ENCODE measurements at regions not wholly inside any gene's neighbourhood (a gene's known extent, or its start where the extent isn't known, plus 50 kb on each side); places are given as distances from the start of the nearest gene placed in this dataset.
A peak's percentile ranks its signal among the peaks of the same experiment; 100 is the strongest.

- DNase-seq = no peak
Measured at GRCh38 chr5:178808886-178809285, 50.9 kb upstream of the ZNF354B start.

- DNase-seq = no peak
Measured at GRCh38 chr5:178801021-178801420, 58.7 kb upstream of the ZNF354B start.

- DNase-seq = no peak
Measured at GRCh38 chr5:178797546-178798440, 62.0 kb upstream of the ZNF354B start.

GRCh38 chr5:178797101-178797521, 62.6 kb upstream of the ZNF354B start:
- DNase-seq = no peak

DNA sequence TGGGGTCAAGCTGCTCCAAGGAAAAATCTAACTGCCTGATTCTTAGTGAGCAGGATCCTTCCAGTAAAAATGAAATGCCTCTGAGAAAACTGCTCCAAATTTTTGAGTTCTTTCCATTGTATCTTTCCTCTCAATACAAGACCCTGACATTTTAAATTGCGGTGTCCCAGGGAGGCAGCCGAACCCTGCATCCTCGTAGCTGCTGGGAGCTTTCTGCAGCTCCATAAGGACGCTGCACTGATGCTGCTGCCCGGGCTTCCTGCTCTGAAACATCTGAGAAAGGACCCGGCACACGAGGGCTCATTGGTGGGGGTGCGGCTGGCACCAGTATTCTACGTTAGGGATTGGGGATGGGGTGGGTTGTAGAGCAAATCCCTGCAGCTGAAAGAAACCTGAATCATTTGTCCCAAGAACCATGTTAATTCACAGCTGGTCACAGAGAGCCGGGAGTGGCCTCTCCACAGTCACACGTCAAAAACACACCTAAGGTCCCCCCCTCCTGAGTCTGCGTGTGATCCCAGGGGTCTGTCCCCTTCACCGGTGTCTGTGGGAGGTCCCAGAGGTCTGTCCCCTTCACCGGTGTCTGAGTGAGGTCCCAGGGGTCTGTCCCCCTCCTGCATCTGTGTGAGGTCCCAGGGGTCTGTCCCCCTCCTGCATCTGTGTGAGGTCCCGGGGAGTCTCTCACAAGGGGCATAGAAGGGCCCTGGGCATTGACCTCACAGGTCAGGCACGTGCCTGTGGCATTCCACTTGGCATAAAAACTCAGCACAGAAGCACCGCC, 63.4 kb upstream of the ZNF354B start:
- no peak for DNase-seq

DNA sequence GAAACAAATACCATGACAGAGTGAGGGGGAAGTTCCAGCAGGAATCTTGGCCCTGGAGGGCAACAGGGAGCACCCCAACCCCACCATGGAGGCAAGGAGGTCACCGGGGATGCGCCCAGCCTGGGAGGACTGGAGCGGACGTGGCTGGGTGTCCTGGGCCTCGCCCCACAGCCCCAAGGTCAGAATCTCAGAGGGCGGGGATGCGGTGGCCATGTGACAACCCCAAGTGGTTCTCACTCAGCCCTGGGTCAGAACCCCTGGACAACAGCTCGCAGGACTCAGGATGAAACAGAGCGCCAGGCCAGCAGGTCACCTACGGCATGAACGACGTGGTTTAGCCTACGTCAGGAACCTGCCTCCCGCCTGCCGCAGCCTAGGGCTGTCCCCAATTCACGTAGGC, 64.0 kb upstream of the ZNF354A start:
- no peak for DNase-seq

- no peak for DNase-seq
Measured at GRCh38 chr5:178793696-178794095, 63.2 kb upstream of the ZNF354A start.

DNA sequence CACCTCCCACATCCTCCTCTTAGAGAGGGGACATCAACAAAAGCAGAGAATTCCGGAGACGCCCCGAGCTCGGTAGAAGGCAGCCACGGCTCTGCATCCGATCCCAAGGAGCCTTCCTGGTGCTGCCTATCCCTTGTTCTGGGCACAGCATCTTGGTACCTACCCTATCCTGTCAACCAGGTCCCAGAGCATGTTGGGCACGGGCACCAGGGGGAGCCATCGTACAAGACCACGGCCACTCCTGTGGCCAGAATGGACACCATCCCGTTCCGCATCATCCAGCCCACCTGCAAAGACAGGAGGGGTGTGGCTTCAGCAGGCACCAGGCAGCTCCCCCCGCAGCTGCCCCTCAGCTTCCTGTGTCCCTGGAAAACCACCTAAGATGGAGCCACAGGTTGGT, 62.7 kb upstream of the ZNF354A start:
- peak; percentile 3 to 42 for DNase-seq

DNA sequence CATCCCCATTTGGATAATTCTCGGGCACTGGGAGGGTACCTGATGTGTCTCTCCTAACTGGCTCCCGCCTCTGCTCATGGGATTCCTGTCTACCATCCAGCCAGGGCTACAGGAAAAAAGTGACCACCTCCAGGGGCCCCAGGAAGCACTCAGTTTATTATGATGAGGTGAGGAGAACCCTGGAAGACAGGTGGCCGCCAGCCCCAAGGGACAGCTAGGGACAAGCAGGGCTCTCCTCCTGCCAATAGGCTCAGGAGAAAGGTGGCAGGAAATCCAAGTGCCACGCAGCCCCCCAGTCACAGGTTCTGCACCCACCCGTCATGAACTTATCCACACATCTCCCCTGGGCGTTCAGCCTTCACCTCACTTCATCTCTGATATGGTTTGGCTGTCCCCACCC, 61.5 kb upstream of the ZNF354A start:
- no peak for DNase-seq

- no peak for DNase-seq
Measured at GRCh38 chr5:178790371-178790770, 59.9 kb upstream of the ZNF354A start.

DNA sequence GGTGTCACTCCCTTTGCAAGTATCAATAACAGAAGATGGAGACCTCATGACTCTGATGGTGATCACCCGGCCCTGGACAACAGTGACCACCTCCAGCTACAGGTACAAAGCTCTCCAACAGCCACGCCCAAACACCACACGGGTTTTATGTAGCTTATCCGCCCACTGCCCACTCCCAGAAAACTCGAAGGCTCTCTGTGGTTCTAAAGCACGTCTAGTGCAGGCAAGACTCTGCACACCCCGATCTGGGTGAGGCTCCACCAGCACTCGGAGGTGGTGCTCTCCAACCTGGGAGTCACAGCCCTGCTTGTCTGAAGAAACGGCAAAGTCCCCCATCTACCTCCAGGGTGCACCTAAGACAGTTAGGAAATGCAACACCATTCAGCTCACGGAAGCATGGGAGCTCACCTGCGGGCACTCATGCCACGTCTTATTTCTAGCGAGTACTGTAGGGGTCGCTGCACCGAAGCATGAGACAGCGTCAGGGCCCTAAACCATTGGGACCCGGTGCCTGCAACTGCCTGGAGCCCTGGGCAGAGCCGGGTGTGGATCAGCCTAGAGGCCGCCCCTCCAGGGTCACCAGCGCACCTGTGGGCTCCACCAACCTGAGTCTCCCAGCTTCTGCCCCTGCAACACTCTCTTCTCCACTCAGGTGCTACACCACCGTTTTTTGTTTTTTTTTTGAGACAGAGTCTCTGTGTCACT, 58.1 kb upstream of the ZNF354A start:
- no peak for DNase-seq

GRCh38 chr5:178787889-178788288, 57.4 kb upstream of the ZNF354A start:
- DNase-seq = no peak

DNA sequence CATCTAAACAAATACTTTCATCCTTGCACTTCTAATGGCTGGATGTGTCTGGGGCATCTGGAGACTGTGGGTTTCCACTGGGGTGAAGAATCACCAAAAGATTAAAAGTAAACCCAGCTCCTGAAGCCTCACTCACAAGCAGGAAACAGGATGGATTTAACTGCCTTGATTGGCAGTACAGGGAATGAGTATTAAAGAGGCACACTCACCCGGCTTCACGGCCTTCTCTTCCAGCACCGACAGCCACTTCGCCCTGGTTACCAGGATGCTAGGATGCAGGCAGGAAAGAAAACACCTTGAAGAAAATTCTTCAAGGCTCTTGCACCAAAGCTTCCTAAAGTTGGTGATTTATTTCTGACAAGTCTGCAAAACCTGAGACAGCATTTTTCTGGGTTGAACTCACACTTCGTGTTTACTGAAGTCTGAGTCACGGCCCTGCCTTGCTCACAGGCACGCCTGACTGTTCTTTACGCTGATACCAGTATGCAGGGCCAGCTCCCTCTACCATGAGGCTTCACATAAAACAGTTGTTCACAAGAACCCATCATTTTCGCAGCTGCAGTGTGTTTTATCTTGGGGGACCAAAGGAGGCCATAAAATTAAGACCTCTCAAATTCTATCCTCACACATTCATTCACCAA, 56.5 kb upstream of the ZNF354A start:
- no peak for DNase-seq

DNA sequence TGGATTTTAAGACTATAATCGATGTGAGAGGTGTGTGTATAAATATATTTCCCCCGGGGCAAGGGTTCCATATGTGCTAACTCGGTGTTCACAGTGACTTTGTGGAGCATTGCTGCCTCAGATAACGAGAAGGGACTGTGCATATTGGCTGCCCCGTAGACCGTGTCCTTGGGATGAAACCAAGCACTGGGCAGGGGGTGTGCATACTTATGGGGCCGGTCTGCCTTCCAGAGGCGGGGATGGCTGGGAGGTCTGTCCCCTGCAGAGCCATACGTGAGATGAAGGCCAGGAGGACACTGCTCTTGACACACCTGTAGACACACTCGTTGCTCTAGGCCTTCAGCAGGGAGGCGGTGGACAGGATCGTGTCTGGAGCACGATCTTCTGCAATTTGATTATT, 56.0 kb upstream of the ZNF354A start:
- DNase-seq = no peak

DNA sequence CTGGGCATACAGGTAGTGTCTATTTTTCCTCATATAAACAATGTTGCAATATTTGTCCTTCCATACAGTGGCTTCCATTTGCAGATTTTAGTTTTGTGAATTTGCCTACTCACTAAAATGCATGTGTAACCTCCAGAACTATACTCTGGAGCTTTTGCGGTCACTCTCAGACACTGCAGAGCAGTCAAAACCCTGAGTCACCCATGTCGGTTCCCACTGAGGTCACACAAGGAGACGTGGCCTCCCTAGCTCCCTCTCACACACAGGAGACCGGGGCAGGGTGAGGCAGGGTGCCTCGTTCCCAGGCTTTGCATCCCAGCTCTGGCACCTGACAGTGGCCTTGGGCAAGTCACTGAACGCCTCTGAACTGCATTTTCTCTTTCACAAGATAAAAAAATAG, 55.5 kb upstream of the ZNF354A start:
- no peak for DNase-seq

DNA sequence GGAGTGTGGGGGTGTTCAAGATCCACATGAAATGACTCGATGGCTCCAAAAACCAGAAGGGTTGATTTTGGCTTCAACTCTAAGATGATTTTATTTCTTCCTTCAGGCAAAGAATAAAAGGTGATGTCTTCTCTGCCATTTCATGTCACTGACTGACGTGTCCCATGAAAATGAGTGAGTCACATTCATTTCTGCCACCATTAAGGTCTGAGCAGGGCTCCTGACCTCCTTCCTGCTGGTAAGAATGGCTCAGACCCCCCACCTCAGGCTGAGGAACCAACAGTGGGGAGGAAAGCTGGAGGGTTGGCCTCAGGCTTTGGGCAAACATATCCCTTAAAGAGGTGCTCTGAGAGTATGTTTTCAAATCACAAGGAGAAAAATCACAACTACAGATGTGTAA, 53.9 kb upstream of the ZNF354A start:
- no peak for DNase-seq

DNA sequence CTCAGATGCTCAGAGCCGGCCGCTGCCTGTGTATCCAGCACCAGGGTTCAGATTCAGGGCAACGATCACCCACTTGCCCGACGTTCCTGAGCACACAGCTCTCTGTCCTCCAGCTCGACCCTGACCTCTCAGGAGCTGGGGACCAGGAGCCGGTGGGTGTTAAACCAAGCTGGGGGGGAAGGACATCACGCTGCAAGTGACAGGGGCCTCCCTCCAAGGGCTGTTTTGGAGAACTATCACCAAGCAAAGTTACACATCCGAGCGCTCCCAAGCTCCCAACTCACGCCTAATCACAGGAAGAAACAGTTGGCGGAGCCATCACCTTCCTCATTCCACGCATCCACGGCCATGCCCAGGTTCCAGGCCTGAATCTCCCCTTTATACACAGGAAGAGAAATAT, 51.5 kb upstream of the ZNF354A start:
- DNase-seq = no peak

- no peak for DNase-seq
Measured at GRCh38 chr5:178780581-178781498, 50.4 kb upstream of the ZNF354A start.
